Left lung (tissue), 4 donors: ENCODE measurements at regions not wholly inside any gene's neighbourhood (a gene's known extent, or its start where the extent isn't known, plus 50 kb on each side); places are given as distances from the start of the nearest gene placed in this dataset.
A peak's percentile ranks its signal among the peaks of the same experiment; 100 is the strongest.

ENCODE experiments used
- ATAC-seq: fragments of 200-7000 bp; cut with Tn5 transposase; one replicate; pipeline ENCODE4 v1.9.1; 2020; ENCODE audit warnings: moderate library complexity
- DNase-seq, 4 donors: peaks; one replicate each; pipeline ENCODE4 v3.0.0-alpha.2; 2013 to 2020
- H3K27ac ChIP-seq, 2 donors: fragments of 200-600 bp; sonication (generic) in 1 of 2; one replicate each; pipeline versions ENCODE4 v1.5.0 to v1.8.0; 2020 to 2021
- H3K27me3 ChIP-seq, 2 donors: fragments of 200-600 bp; sonication (generic) in 1 of 2; one replicate each; pipeline versions ENCODE4 v1.5.0 to v1.8.0; 2020 to 2021
- H3K36me3 ChIP-seq, 2 donors: fragments of 200-600 bp; sonication (generic) in 1 of 2; one replicate each; pipeline versions ENCODE4 v1.5.0 to v1.8.0; 2020 to 2021
- H3K4me1 ChIP-seq, 2 donors: fragments of 200-600 bp; one replicate each; pipeline ENCODE4 v1.8.0; 2021
- H3K4me3 ChIP-seq, 2 donors: fragments of 200-600 bp; sonication (generic) in 1 of 2; one replicate each; pipeline versions ENCODE4 v1.5.0 to v1.8.0; 2020 to 2021; ENCODE audit warnings: mild to moderate bottlenecking in 1 of 2
- H3K9me3 ChIP-seq, 2 donors: fragments of 200-600 bp; sonication (generic) in 1 of 2; one replicate each; pipeline versions ENCODE4 v1.5.0 to v1.8.0; 2020 to 2021
- intact Hi-C, 2 donors: fragments of 100-400 bp; cut with DNase I; formaldehyde crosslinking; loops; one replicate each; pipeline versions ENCODE4 v1.11.2 to v1.14.2; 2022
- TF ChIP-seq, protein P1 (sequence below), 2 donors: fragments of 200-600 bp; sonication (generic) in 1 of 2; IDR thresholded peaks; one replicate each; pipeline versions ENCODE4 v1.5.0 to v1.8.0; 2021; ENCODE audit warnings: antibody characterized with exemption in 2 of 2
- donor health status: DM: no; HTN: yes; CAD: no.
- donor health status: DM: no; HTN: no; CAD: no.

DNA sequence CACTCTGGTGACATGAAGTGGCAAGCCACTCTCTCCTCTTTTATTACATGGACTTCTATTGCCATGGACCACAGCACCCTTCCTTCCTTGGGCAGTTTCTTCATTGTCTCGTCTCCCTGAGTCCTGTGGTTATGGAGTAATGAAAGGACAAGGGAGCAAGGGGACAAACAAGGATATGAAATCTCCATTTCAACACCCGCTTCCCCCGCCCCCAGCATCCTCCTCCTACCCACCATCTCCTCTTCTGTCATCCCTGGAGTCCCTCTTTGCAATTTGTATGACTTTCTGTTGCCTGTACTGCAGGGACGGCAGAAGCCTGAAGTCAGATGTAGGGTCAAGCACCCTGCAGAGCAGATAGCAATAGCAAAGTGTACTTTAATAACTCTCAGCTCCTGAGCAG, 300.7 kb upstream of the CLINT1 start:
- DNase-seq, result no peak
- no peak overlapping the region for H3K4me3 ChIP-seq
- H3K27ac ChIP-seq, result no peak overlapping the region
- H3K9me3 ChIP-seq, result no peaks in the 10 kb centered on the region
- no peaks in the 10 kb centered on the region for H3K36me3 ChIP-seq
- intact Hi-C loops, result no loop called here
- H3K4me1 ChIP-seq, result peaks cover 0 to under 1% of the 10 kb centered on the region in 2 donors
- ATAC-seq, result no peak
- H3K27me3 ChIP-seq, result no peaks in the 10 kb centered on the region
- TF ChIP-seq, protein P1, sequence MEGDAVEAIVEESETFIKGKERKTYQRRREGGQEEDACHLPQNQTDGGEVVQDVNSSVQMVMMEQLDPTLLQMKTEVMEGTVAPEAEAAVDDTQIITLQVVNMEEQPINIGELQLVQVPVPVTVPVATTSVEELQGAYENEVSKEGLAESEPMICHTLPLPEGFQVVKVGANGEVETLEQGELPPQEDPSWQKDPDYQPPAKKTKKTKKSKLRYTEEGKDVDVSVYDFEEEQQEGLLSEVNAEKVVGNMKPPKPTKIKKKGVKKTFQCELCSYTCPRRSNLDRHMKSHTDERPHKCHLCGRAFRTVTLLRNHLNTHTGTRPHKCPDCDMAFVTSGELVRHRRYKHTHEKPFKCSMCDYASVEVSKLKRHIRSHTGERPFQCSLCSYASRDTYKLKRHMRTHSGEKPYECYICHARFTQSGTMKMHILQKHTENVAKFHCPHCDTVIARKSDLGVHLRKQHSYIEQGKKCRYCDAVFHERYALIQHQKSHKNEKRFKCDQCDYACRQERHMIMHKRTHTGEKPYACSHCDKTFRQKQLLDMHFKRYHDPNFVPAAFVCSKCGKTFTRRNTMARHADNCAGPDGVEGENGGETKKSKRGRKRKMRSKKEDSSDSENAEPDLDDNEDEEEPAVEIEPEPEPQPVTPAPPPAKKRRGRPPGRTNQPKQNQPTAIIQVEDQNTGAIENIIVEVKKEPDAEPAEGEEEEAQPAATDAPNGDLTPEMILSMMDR (IDR thresholded peaks at IDR 0.05), result no peak

- no peak overlapping the region for H3K4me3 ChIP-seq
- no peak overlapping the region for H3K27ac ChIP-seq
- no peaks in the 10 kb centered on the region for H3K27me3 ChIP-seq
- intact Hi-C loops, result no loop called here
- no peaks in the 10 kb centered on the region for H3K36me3 ChIP-seq
- TF ChIP-seq, protein P1 (IDR thresholded peaks at IDR 0.05), result no peak
- no peak for DNase-seq
- H3K9me3 ChIP-seq, result no peaks in the 10 kb centered on the region
- H3K4me1 ChIP-seq, result peaks cover 0 to 3% of the 10 kb centered on the region in 2 donors
- no peak for ATAC-seq
Observed at GRCh38 chr5:158155811-158156505, 297.0 kb upstream of the CLINT1 start.

- intact Hi-C loops, result no loop called here
- Histone ChIP-seq H3K27ac (no peak overlapping the region), H3K4me3 (no peak overlapping the region), H3K27me3 (peaks cover 0 to 3% of the 10 kb centered on the region in 2 donors), H3K36me3 (no peaks in the 10 kb centered on the region), H3K9me3 (no peaks in the 10 kb centered on the region), H3K4me1 (peaks cover 0 to 3% of the 10 kb centered on the region in 2 donors)
- ATAC-seq (no peak), DNase-seq (no peak)
- TF ChIP-seq, protein P1 (IDR thresholded peaks at IDR 0.05), result no peak
Observed at GRCh38 chr5:158155067-158155466, 296.1 kb upstream of the CLINT1 start.

DNA sequence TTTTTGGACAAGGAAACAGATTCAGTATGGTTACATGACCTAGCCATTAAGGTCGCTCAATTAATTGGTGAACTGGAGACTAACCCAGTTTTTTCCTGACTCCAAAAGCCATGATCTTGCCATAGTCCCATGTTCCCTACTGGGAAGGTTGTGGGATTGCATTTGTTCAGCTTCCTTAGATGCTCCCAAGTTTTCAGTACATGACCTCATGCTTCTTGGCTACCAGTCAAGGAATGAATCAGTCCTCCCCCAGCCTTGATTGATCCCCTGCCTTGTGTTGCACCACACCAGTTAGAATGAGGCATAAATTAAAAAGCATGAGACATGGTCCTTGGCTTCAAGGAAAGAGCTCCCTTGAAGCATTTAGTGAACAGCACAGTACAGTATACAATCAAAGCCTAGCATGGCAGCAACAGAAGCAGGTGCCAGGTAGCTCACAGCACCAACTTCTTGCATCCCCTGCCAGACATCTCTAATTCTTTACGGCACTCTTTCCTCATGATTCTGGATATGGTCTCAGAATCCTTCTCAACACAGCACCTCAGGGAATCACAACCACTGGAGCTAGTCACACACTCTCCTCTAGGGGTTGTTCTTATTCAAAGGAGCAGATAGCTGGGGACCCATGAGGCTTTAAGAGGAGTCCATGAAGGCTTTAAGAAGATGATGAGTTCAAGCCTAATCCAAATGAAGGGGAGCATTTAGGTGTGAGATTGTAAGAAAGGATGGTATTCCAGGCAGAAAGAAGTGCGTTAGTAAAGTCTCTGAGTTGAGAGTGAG, 295.5 kb upstream of the CLINT1 start:
- intact Hi-C loops, result no loop called here
- TF ChIP-seq, protein P1 (IDR thresholded peaks at IDR 0.05), result no peak
- no peak for DNase-seq
- Histone ChIP-seq H3K36me3 (no peaks in the 10 kb centered on the region), H3K27me3 (peaks cover 0 to 3% of the 10 kb centered on the region in 2 donors), H3K27ac (no peak overlapping the region), H3K4me3 (no peak overlapping the region), H3K9me3 (no peaks in the 10 kb centered on the region), H3K4me1 (peaks cover 0 to 3% of the 10 kb centered on the region in 2 donors)
- ATAC-seq, result peak; percentile 72

DNA sequence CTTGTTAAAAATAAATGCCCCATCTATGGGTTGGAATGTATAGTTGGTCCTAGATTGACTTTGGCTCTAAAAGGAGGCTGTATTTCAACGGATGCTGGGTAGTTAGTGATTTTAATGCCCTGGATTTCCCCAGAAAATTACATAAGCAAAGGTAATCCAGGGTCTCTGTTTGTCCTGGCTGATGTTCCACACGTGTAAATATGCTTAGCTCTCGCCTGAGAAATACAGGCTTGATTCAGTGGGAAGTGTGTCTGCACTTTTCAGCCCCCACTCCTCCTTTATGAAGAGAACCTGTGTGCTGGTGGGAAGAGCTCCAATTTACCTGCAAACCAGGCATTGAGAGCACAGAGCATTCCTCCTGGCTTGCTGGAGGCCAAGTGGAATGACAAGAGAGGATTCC, 294.6 kb upstream of the CLINT1 start:
- DNase-seq, result no peak
- intact Hi-C loops, result no loop called here
- H3K27ac ChIP-seq, result no peak overlapping the region
- peaks cover 0 to 3% of the 10 kb centered on the region in 2 donors for H3K27me3 ChIP-seq
- peaks cover 0 to 3% of the 10 kb centered on the region in 2 donors for H3K4me1 ChIP-seq
- no peak for ATAC-seq
- TF ChIP-seq, protein P1 (IDR thresholded peaks at IDR 0.05), result no peak
- H3K4me3 ChIP-seq, result no peak overlapping the region
- no peaks in the 10 kb centered on the region for H3K36me3 ChIP-seq
- H3K9me3 ChIP-seq, result no peaks in the 10 kb centered on the region
